B cell (primary cell): ENCODE measurements at regions not wholly inside any gene's neighbourhood (a gene's known extent, or its start where the extent isn't known, plus 50 kb on each side); places are given as distances from the start of the nearest gene placed in this dataset.

Source experiments
- ATAC-seq: fragments of 200-7000 bp; cut with Tn5 transposase; one replicate; pipeline ENCODE4 v1.10.0; 2021; ENCODE audit warnings: low read depth, mild to moderate bottlenecking, moderate number of reproducible peaks, moderate library complexity
- CTCF ChIA-PET: fragments of 350-600 bp; sonication (Branson Sonifier 250); formaldehyde crosslinking; loops from one replicate; lab custom pipeline; 2021; ENCODE audit warnings: antibody characterized with exemption, inconsistent platforms; lab: Charles Lee
- POLR2A ChIA-PET: fragments of 350-600 bp; sonication (Branson Sonifier 250); formaldehyde crosslinking; loops from one replicate; lab custom pipeline; 2021; ENCODE audit warnings: antibody characterized with exemption; lab: Charles Lee
- DNase-seq: peaks from one replicate; pipeline ENCODE4 v3.0.0; 2013
- H2AFZ ChIP-seq: 2 replicates; pipeline ENCODE4 v1.6.1; 2012; ENCODE audit warnings: mild to moderate bottlenecking, low read depth, low read length; ENCODE audit not compliant: insufficient read depth, poor library complexity, severe bottlenecking
- H3K27ac ChIP-seq, 2 donors: 1 replicate in 1 of 2; 2 replicates in 1 of 2; pipeline ENCODE4 v1.5.1; 2012 to 2013; ENCODE audit warnings: low read length in 2 of 2, mild to moderate bottlenecking in 2 of 2, moderate library complexity in 1 of 2
- H3K27me3 ChIP-seq, 4 experiments: fragments of 200-600 bp in 1 of 4; sonication (generic) in 1 of 4; replicated peaks in 1 of 4; 1 replicate in 2 of 4; 2 replicates in 2 of 4; pipeline versions ENCODE4 v1.6.1 to v1.7.0; 2013 to 2016; ENCODE audit warnings: low read length in 3 of 4, mild to moderate bottlenecking in 2 of 4, mixed read lengths in 1 of 4, moderate library complexity in 1 of 4; ENCODE audit not compliant: insufficient read depth in 4 of 4, control insufficient read depth in 3 of 4; ENCODE audit errors: control extremely low read depth in 1 of 4
- H3K36me3 ChIP-seq, 2 experiments: replicated peaks in 1 of 2; 1 replicate in 1 of 2; 2 replicates in 1 of 2; pipeline versions ENCODE4 v1.6.1 to v1.7.1; 2013; ENCODE audit warnings: low read length in 1 of 2; ENCODE audit not compliant: insufficient read depth in 2 of 2, control insufficient read depth in 1 of 2; ENCODE audit errors: control extremely low read depth in 1 of 2, extremely low read depth in 1 of 2
- H3K4me1 ChIP-seq, 2 donors: fragments of 200-600 bp in 1 of 2; sonication (generic) in 1 of 2; 1 replicate in 1 of 2; 2 replicates in 1 of 2; pipeline versions ENCODE4 v1.5.1 to v1.6.1; 2013 to 2017; ENCODE audit warnings: low read length in 2 of 2; ENCODE audit not compliant: control insufficient read depth in 2 of 2, insufficient read depth in 2 of 2
- H3K4me2 ChIP-seq: replicated peaks from 2 replicates; pipeline ENCODE3; 2012; ENCODE audit warnings: mild to moderate bottlenecking, low read depth, low read length; ENCODE audit not compliant: poor library complexity, severe bottlenecking
- H3K4me3 ChIP-seq, 5 experiments: fragments of 200-600 bp in 1 of 5; sonication (generic) in 1 of 5; 1 replicate in 3 of 5; 2 replicates in 2 of 5; pipeline versions ENCODE4 v1.5.1 to v1.7.0; 2011 to 2016; ENCODE audit warnings: low read length in 4 of 5, mild to moderate bottlenecking in 4 of 5, low read depth in 2 of 5, control low read depth in 1 of 5, moderate library complexity in 1 of 5; ENCODE audit not compliant: insufficient read depth in 1 of 5; ENCODE audit errors: control extremely low read depth in 1 of 5, extremely low read depth in 1 of 5
- H3K79me2 ChIP-seq: fragments of 200-600 bp; sonication (generic); one replicate; pipeline ENCODE4 v1.6.0; 2016; ENCODE audit warnings: low read length; ENCODE audit not compliant: control insufficient read depth, insufficient read depth
- H3K9ac ChIP-seq: fragments of 200-600 bp; sonication (generic); 2 replicates; pipeline ENCODE4 v1.6.1; 2017; ENCODE audit warnings: mild to moderate bottlenecking, low read length, moderate library complexity
- H3K9me3 ChIP-seq, 3 donors: one replicate each; pipeline versions ENCODE4 v1.6.1 to v1.7.1; 2013; ENCODE audit warnings: low read length in 2 of 3; ENCODE audit not compliant: control insufficient read depth in 2 of 3, insufficient read depth in 1 of 3; ENCODE audit errors: control extremely low read depth in 1 of 3
- H4K20me1 ChIP-seq: 2 replicates; pipeline ENCODE4 v1.6.0; 2012; ENCODE audit warnings: mild to moderate bottlenecking, low read length; ENCODE audit not compliant: insufficient read depth, control insufficient read depth, poor library complexity, severe bottlenecking
- H3K27ac Mint-ChIP-seq: one replicate; pipeline ENCODE4 v1.8.0; 2021; ENCODE audit warnings: mixed read lengths
- H3K27me3 Mint-ChIP-seq: one replicate; pipeline ENCODE4 v1.8.0; 2021; ENCODE audit warnings: mixed read lengths
- H3K4me1 Mint-ChIP-seq: one replicate; pipeline ENCODE4 v1.8.0; 2021; ENCODE audit warnings: mixed read lengths
- H3K4me3 Mint-ChIP-seq: one replicate; pipeline ENCODE4 v1.8.0; 2021; ENCODE audit warnings: mixed read lengths
- H3K9me3 Mint-ChIP-seq: one replicate; pipeline ENCODE4 v1.8.0; 2022; ENCODE audit warnings: mixed read lengths; ENCODE audit not compliant: insufficient read depth
- EZH2 ChIP-seq: IDR thresholded peaks from 2 replicates; pipeline ENCODE4 v1.6.1; 2012; ENCODE audit warnings: borderline replicate concordance, low read depth, mild to moderate bottlenecking, moderate library complexity, low read length; ENCODE audit not compliant: insufficient read depth, poor library complexity, severe bottlenecking
- WGBS: methylation state at CpG from one replicate; pipeline ENCODE4 v1.1.5; 2013; ENCODE audit warnings: missing lambda C conversion rate; ENCODE audit not compliant: insufficient coverage; 5-methylcytosine and 5-hydroxymethylcytosine counted together
- intact Hi-C: fragments of 100-400 bp; cut with micrococcal nuclease; formaldehyde crosslinking; loops from one replicate; pipeline ENCODE4 v1.10.0; 2022
- TF ChIP-seq, protein P1 (sequence below): fragments of 200-600 bp; IDR thresholded peaks from one replicate; pipeline ENCODE4 v1.8.0; 2022; ENCODE audit warnings: antibody characterized with exemption, mild to moderate bottlenecking

DNA sequence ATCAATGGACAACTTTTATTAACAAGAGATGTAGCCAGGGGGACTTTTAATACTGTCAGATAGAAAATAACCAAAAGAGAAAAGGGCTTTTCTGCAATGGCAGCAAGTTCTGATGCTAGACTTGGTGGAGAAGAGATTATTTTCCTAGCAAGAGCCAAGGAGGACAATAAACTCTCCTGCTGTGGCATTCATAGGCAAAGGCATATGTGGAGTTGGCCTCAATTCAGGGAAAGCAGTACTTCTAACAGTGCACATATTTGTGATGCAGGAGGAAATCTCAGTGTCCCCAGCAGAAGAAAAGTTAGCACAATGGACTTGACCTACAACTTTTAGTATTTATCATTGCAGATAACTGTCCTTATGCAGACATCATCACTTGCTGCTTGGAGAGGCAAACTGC, 75.1 kb upstream of the GRIK1 start:
- ATAC-seq: no peak
- no peak overlapping the region for H3K27ac ChIP-seq
- DNase-seq: no peak
- peaks cover 4% of the 10 kb centered on the region for H3K9me3 Mint-ChIP-seq
- H3K9ac ChIP-seq: no peak overlapping the region
- no peak overlapping the region for H3K4me2 ChIP-seq
- H3K79me2 ChIP-seq: no peaks in the 10 kb centered on the region
- ChIA-PET CTCF (no interaction called here), POLR2A (no interaction called here)
- H3K4me1 ChIP-seq: no peaks in the 10 kb centered on the region
- H3K27me3 ChIP-seq: no peaks in the 10 kb centered on the region
- no peaks in the 10 kb centered on the region for H3K9me3 ChIP-seq
- TF ChIP-seq, protein P1, sequence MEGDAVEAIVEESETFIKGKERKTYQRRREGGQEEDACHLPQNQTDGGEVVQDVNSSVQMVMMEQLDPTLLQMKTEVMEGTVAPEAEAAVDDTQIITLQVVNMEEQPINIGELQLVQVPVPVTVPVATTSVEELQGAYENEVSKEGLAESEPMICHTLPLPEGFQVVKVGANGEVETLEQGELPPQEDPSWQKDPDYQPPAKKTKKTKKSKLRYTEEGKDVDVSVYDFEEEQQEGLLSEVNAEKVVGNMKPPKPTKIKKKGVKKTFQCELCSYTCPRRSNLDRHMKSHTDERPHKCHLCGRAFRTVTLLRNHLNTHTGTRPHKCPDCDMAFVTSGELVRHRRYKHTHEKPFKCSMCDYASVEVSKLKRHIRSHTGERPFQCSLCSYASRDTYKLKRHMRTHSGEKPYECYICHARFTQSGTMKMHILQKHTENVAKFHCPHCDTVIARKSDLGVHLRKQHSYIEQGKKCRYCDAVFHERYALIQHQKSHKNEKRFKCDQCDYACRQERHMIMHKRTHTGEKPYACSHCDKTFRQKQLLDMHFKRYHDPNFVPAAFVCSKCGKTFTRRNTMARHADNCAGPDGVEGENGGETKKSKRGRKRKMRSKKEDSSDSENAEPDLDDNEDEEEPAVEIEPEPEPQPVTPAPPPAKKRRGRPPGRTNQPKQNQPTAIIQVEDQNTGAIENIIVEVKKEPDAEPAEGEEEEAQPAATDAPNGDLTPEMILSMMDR: no peak
- TF ChIP-seq EZH2: no peak
- H2AFZ ChIP-seq: no peak overlapping the region
- H3K4me3 Mint-ChIP-seq: no peak overlapping the region
- H3K4me1 Mint-ChIP-seq: no peaks in the 10 kb centered on the region
- H3K36me3 ChIP-seq: no peaks in the 10 kb centered on the region
- H3K4me3 ChIP-seq: no peak overlapping the region
- H3K27ac Mint-ChIP-seq: no peak overlapping the region
- intact Hi-C loops: no loop called here
- no peaks in the 10 kb centered on the region for H3K27me3 Mint-ChIP-seq
- no peaks in the 10 kb centered on the region for H4K20me1 ChIP-seq

DNA sequence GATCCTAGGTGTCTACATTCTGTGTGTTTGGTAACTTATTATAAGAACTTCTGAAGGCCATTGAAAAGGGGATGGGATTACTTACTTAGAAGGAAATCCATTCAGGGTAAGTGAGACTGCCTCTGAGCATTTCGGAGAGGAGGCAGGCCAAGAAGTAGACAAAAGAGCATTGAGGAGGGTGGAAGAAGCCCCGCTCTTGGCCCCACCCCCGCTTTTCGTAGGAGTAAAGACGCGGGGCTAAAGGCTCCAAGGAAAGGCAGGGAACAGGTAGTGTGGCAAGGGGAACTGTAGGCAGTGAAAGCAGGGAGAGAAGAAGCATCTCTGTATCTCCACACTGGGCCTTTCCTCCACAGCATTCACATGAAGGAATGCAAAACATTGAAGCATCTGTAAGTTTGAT, 51.8 kb upstream of the GRIK1 start:
- DNase-seq: no peak
- Histone ChIP-seq H4K20me1 (no peaks in the 10 kb centered on the region), H2AFZ (no peak overlapping the region), H3K4me3 (no peak overlapping the region), H3K27ac (no peak overlapping the region), H3K9me3 (peaks cover 0 to 2% (median 0%) of the 10 kb centered on the region in 3 donors), H3K9ac (no peak overlapping the region), H3K4me2 (no peak overlapping the region), H3K4me1 (no peaks in the 10 kb centered on the region), H3K27me3 (no peaks in the 10 kb centered on the region), H3K36me3 (no peaks in the 10 kb centered on the region), H3K79me2 (no peaks in the 10 kb centered on the region)
- ChIA-PET POLR2A (no interaction called here), CTCF (no interaction called here)
- H3K4me1 Mint-ChIP-seq: no peaks in the 10 kb centered on the region
- WGBS: 80% methylated on average over 5 of the region's 6 CpGs
- no peak overlapping the region for H3K4me3 Mint-ChIP-seq
- TF ChIP-seq, protein P1: no peak
- TF ChIP-seq EZH2: no peak
- H3K27me3 Mint-ChIP-seq: no peaks in the 10 kb centered on the region
- H3K9me3 Mint-ChIP-seq: no peaks in the 10 kb centered on the region
- intact Hi-C loops: no loop called here
- H3K27ac Mint-ChIP-seq: no peak overlapping the region
- ATAC-seq: no peak
